SK-N-SH (cell line): ENCODE measurements at regions not wholly inside any gene's neighbourhood (a gene's known extent, or its start where the extent isn't known, plus 50 kb on each side); places are given as distances from the start of the nearest gene placed in this dataset.

ENCODE experiments used
- CTCF ChIA-PET: fragments of 300-600, 350-600 bp; formaldehyde crosslinking; extraction: SDS; loops from one replicate; lab custom pipeline; 2021; lab: Yijun Ruan, JAX
- POLR2A ChIA-PET: fragments of 350-600 bp; sonication (Branson Sonifier 250); formaldehyde crosslinking; extraction: SDS; loops from one replicate; lab custom pipeline; 2020; ENCODE audit warnings: antibody characterized with exemption, inconsistent platforms; lab: Yijun Ruan, JAX
- DNase-seq: peaks from one replicate; pipeline ENCODE4 v3.0.0; 2012
- H2AFZ ChIP-seq: fragments of 200-600 bp; sonication (generic); 2 replicates; pipeline ENCODE4 v1.8.1; 2016; ENCODE audit warnings: antibody characterized with exemption, mild to moderate bottlenecking, low read depth
- H3F3A ChIP-seq: fragments of 200-600 bp; sonication (generic); replicated peaks from 2 replicates; pipeline ENCODE3; 2016; ENCODE audit warnings: antibody characterized with exemption, mild to moderate bottlenecking; ENCODE audit not compliant: insufficient read depth
- H3K27ac ChIP-seq, 2 experiments: fragments of 200-500 bp in 1 of 2; fragments of 200-600 bp in 1 of 2; sonication (Bioruptor generic) in 1 of 2; sonication (generic), shearing (Covaris generic) in 1 of 2; 2 replicates each; pipeline versions ENCODE4 v1.5.1 to v1.6.1; 2014 to 2016; ENCODE audit warnings: low read depth in 2 of 2, inconsistent platforms in 1 of 2, low read length in 1 of 2, mild to moderate bottlenecking in 1 of 2, mixed read lengths in 1 of 2
- H3K27me3 ChIP-seq: fragments of 200-600 bp; sonication (generic), shearing (Covaris generic); 2 replicates; pipeline ENCODE4 v1.6.1; 2016; ENCODE audit warnings: mixed run types; ENCODE audit not compliant: insufficient read depth
- H3K36me3 ChIP-seq, 2 experiments: fragments of 200-500 bp in 1 of 2; fragments of 200-600 bp in 1 of 2; sonication (Bioruptor generic) in 1 of 2; sonication (generic) in 1 of 2; replicated peaks in 1 of 2; 2 replicates each; pipeline versions ENCODE3 to v1.5.1; 2014 to 2016; ENCODE audit warnings: low read length in 1 of 2, mild to moderate bottlenecking in 1 of 2; ENCODE audit not compliant: insufficient read depth in 2 of 2, control insufficient read depth in 1 of 2
- H3K4me1 ChIP-seq, 2 experiments: fragments of 200-500 bp in 1 of 2; fragments of 200-600 bp in 1 of 2; sonication (Bioruptor generic) in 1 of 2; sonication (generic), shearing (Covaris generic) in 1 of 2; 2 replicates each; pipeline versions ENCODE4 v1.5.1 to v1.6.1; 2014 to 2016; ENCODE audit warnings: low read depth in 1 of 2, low read length in 1 of 2, mixed run types in 1 of 2; ENCODE audit not compliant: insufficient read depth in 2 of 2, control insufficient read depth in 1 of 2
- H3K4me2 ChIP-seq: fragments of 200-600 bp; sonication (generic), shearing (Covaris generic); 2 replicates; pipeline ENCODE4 v1.6.1; 2017; ENCODE audit warnings: mixed run types
- H3K4me3 ChIP-seq, 2 experiments: fragments of 200-500 bp in 1 of 2; fragments of 200-600 bp in 1 of 2; sonication (Bioruptor generic) in 1 of 2; sonication (generic), shearing (Covaris generic) in 1 of 2; 2 replicates each; pipeline versions ENCODE4 v1.5.1 to v1.8.1; 2014 to 2016; ENCODE audit warnings: low read depth in 2 of 2, inconsistent platforms in 1 of 2, low read length in 1 of 2, mild to moderate bottlenecking in 1 of 2, mixed read lengths in 1 of 2, moderate library complexity in 1 of 2
- H3K79me2 ChIP-seq: fragments of 200-600 bp; sonication (generic); 2 replicates; pipeline ENCODE4 v1.8.1; 2017; ENCODE audit warnings: mild to moderate bottlenecking; ENCODE audit not compliant: insufficient read depth
- H3K9ac ChIP-seq: fragments of 200-600 bp; sonication (generic); 2 replicates; pipeline ENCODE4 v1.6.1; 2017; ENCODE audit warnings: mixed run types
- H3K9me2 ChIP-seq: fragments of 200-600 bp; sonication (generic); 2 replicates; pipeline ENCODE4 v1.6.1; 2017; ENCODE audit warnings: mixed run types
- H3K9me3 ChIP-seq: fragments of 200-600 bp; sonication (generic); 2 replicates; pipeline ENCODE4 v1.6.1; 2017; ENCODE audit warnings: mixed run types, mild to moderate bottlenecking, moderate library complexity
- H4K20me1 ChIP-seq: fragments of 200-600 bp; sonication (generic); 2 replicates; pipeline ENCODE4 v1.6.1; 2017; ENCODE audit warnings: mild to moderate bottlenecking, mixed run types; ENCODE audit not compliant: insufficient read depth
- ELF1 ChIP-seq: IDR thresholded peaks from 2 replicates; pipeline ENCODE4 v1.4.0; 2012
- EZH2phosphoT487 ChIP-seq: fragments of 200-600 bp; sonication (generic); IDR thresholded peaks from 2 replicates; pipeline ENCODE4 v1.6.1; 2017; ENCODE audit warnings: low read depth, mixed run types, mild to moderate bottlenecking, antibody characterized with exemption, moderate library complexity, borderline replicate concordance
- FOXJ3 ChIP-seq: sonication (generic); formaldehyde crosslinking; IDR thresholded peaks from 2 replicates; pipeline ENCODE4 v1.5.1; 2020; ENCODE audit warnings: mild to moderate bottlenecking, missing genetic modification reagents
- GABPA ChIP-seq: IDR thresholded peaks from 2 replicates; pipeline ENCODE4 v1.4.0; 2012; ENCODE audit warnings: low read depth, mild to moderate bottlenecking
- GATA2 ChIP-seq: sonication (generic); formaldehyde crosslinking; IDR thresholded peaks from 2 replicates; pipeline ENCODE4 v1.5.0; 2020; ENCODE audit warnings: mild to moderate bottlenecking, missing genetic modification reagents
- MAX ChIP-seq: IDR thresholded peaks from 2 replicates; pipeline ENCODE4 v1.4.0; 2012; ENCODE audit warnings: low read depth
- NRF1 ChIP-seq: IDR thresholded peaks from 2 replicates; pipeline ENCODE4 v1.6.1; 2012; ENCODE audit warnings: low read depth, mild to moderate bottlenecking, low read length
- POLR2AphosphoS5 ChIP-seq: IDR thresholded peaks from 2 replicates; pipeline ENCODE4 v1.6.1; 2012; ENCODE audit warnings: low read depth, low read length
- RAD21 ChIP-seq: IDR thresholded peaks from 2 replicates; pipeline ENCODE4 v1.6.1; 2012; ENCODE audit warnings: mild to moderate bottlenecking, low read length
- REST ChIP-seq: IDR thresholded peaks from 2 replicates; pipeline ENCODE4 v1.6.1; 2012; ENCODE audit warnings: mild to moderate bottlenecking, low read depth, low read length, moderate library complexity
- RFX5 ChIP-seq: IDR thresholded peaks from 2 replicates; pipeline ENCODE4 v1.6.1; 2012; ENCODE audit warnings: mild to moderate bottlenecking, improper control_type of control experiment, low read length
- RXRA ChIP-seq: IDR thresholded peaks from 2 replicates; pipeline ENCODE4 v1.4.0; 2012; ENCODE audit warnings: low read depth, mild to moderate bottlenecking, borderline replicate concordance
- SMC3 ChIP-seq: IDR thresholded peaks from 2 replicates; pipeline ENCODE4 v1.6.1; 2012; ENCODE audit warnings: low read depth, low read length, improper control_type of control experiment
- TAF1 ChIP-seq: IDR thresholded peaks from 2 replicates; pipeline ENCODE4 v1.6.1; 2012; ENCODE audit warnings: low read depth, mild to moderate bottlenecking, low read length, moderate library complexity, borderline replicate concordance
- TCF12 ChIP-seq: IDR thresholded peaks from 2 replicates; pipeline ENCODE4 v1.4.0; 2012
- USF2 ChIP-seq: fragments of 150-350 bp; IDR thresholded peaks from 2 replicates; pipeline ENCODE4 v1.6.1; 2017; ENCODE audit warnings: antibody characterized with exemption, low read length, low read depth, borderline replicate concordance
- WGBS: methylation state at CpG from one replicate; pipeline ENCODE4 v1.1.6; 2017; ENCODE audit warnings: low lambda C conversion rate; 5-methylcytosine and 5-hydroxymethylcytosine counted together

- WGBS = 70% methylated on average over 4 of the region's 4 CpGs
These were observed 663.1 kb upstream of the PCDH15 start for GRCh38 chr10:55464083-55464482.

More at GRCh38 chr10:55464083-55464482, 663.1 kb upstream of the PCDH15 start:
- Histone ChIP-seq H3K4me1 (no peaks in the 10 kb centered on the region), H2AFZ (no peak overlapping the region), H3K9ac (no peak overlapping the region), H3K27ac (no peak overlapping the region), H3K36me3 (no peaks in the 10 kb centered on the region), H3K9me3 (no peaks in the 10 kb centered on the region), H3K27me3 (no peaks in the 10 kb centered on the region), H3K9me2 (no peaks in the 10 kb centered on the region), H3K4me2 (no peak overlapping the region), H3K79me2 (no peaks in the 10 kb centered on the region), H4K20me1 (no peaks in the 10 kb centered on the region), H3F3A (no peaks in the 10 kb centered on the region), H3K4me3 (no peak overlapping the region)
- POLR2A ChIA-PET = no interaction called here
- TF ChIP-seq FOXJ3 (CRISPR knock-in tag) = no peak
- TF ChIP-seq SMC3 = no peak
- no peak for TF ChIP-seq EZH2phosphoT487
- no peak for TF ChIP-seq ELF1
- no peak for TF ChIP-seq GABPA
- TF ChIP-seq RXRA = no peak
- no peak for TF ChIP-seq RAD21
- no peak for TF ChIP-seq USF2
- no peak for TF ChIP-seq MAX
- TF ChIP-seq POLR2AphosphoS5 = no peak
- TF ChIP-seq TAF1 = no peak
- no peak for TF ChIP-seq GATA2 (CRISPR knock-in tag)
- TF ChIP-seq NRF1 = no peak
- TF ChIP-seq TCF12 = no peak
- TF ChIP-seq RFX5 = no peak
- no peak for TF ChIP-seq REST
- no peak for DNase-seq
- CTCF ChIA-PET = no interaction called here
